22Rv1 (cell line): ENCODE measurements at regions not wholly inside any gene's neighbourhood (a gene's known extent, or its start where the extent isn't known, plus 50 kb on each side); places are given as distances from the start of the nearest gene placed in this dataset.

Source experiments
- H3K27ac ChIP-seq: fragments of 450-650 bp; 2 replicates; pipeline ENCODE4 v1.5.1; 2017
- ZFX ChIP-seq: fragments of 450-650 bp; IDR thresholded peaks from 2 replicates; pipeline ENCODE4 v1.6.1; 2017; ENCODE audit warnings: antibody characterized with exemption, borderline replicate concordance
- TF ChIP-seq, protein P1 (sequence below): fragments of 450-650 bp; IDR thresholded peaks from 2 replicates; pipeline ENCODE4 v1.5.1; 2017; ENCODE audit warnings: mild to moderate bottlenecking

DNA sequence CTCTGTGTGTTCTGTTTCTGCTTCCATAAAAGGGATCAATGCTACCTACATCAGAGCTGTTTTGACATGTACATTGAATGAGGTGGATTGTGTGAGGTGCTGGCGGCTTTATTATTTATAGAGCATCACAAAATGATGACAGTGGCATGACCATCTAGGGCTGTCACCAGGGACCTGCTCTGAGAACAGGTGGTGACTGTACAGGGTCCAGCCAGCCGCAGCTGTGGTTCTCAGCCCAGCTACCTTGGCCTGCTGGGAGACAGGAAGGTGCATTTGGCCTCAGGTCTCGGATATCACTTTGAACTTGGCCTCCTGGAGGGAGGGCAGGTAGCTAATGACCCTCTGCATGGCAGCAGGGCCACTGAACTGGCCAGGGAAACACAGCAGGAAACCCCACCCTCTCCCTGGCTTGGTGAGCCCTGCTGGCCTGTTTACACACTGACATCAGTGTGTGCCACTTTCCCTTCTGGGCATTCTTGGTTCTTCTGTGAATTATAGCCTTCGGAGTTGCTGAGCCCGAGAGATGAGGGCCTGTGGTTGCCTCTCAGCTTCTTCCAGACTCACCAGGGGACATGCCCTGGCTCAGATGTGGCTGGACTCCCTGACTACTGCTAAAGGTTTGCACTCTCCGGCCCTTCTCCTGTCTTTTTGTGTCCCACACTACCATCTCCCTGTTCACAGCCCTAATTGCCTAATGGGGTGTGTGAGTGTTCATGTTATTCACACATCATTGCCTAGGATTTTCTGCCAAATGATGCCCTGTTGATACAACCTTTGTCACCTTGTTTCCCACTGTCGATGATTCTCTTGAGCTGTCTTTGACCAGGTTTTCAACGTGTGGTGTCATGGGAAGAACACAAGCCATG lies 109.2 kb upstream of the RAB12 start:
- TF ChIP-seq, protein P1, sequence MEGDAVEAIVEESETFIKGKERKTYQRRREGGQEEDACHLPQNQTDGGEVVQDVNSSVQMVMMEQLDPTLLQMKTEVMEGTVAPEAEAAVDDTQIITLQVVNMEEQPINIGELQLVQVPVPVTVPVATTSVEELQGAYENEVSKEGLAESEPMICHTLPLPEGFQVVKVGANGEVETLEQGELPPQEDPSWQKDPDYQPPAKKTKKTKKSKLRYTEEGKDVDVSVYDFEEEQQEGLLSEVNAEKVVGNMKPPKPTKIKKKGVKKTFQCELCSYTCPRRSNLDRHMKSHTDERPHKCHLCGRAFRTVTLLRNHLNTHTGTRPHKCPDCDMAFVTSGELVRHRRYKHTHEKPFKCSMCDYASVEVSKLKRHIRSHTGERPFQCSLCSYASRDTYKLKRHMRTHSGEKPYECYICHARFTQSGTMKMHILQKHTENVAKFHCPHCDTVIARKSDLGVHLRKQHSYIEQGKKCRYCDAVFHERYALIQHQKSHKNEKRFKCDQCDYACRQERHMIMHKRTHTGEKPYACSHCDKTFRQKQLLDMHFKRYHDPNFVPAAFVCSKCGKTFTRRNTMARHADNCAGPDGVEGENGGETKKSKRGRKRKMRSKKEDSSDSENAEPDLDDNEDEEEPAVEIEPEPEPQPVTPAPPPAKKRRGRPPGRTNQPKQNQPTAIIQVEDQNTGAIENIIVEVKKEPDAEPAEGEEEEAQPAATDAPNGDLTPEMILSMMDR = no peak
- no peak for TF ChIP-seq ZFX
- no peak overlapping the region for H3K27ac ChIP-seq

DNA sequence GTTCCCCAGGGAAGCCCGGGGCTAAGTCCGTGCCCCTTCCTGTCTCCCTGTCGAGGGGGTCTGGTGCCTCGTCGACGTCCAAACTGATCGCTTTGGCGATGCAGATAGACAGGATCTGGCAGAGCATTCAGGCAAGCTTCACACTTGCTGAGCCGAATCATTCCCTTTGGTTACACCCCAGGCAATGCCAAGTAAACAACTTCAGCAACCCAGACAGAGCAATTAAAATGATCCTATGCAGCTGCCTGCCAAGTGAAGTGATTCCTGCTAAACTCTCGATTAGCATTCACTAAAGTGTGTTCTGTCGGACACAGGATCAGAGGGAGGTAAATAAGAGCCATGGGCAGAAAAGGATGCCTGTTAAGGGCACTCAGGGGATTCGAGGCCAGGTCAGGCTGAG lies 108.2 kb upstream of the RAB12 start:
- TF ChIP-seq, protein P1 = no peak
- TF ChIP-seq ZFX = no peak
- no peak overlapping the region for H3K27ac ChIP-seq

DNA sequence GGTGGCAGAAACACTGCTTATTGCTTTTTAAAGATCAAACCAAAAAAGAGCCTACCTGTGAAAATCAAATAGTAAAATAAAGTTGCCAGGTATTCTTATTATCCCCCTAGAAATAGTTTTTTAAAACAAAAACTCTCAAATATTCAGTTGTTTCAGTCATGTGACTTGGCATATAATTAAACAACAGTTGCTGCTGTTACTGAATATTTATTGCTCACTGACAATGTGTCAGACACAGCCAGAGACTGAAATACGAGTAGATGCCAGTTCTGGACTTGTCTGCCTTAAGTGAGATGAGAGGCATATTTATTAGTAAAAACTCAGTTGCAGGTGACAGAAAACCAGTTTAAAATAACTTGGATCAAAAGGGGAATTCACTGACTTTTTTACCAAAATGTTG lies 106.0 kb upstream of the RAB12 start:
- H3K27ac ChIP-seq = no peak overlapping the region
- TF ChIP-seq ZFX = no peak
- TF ChIP-seq, protein P1 = no peak

DNA sequence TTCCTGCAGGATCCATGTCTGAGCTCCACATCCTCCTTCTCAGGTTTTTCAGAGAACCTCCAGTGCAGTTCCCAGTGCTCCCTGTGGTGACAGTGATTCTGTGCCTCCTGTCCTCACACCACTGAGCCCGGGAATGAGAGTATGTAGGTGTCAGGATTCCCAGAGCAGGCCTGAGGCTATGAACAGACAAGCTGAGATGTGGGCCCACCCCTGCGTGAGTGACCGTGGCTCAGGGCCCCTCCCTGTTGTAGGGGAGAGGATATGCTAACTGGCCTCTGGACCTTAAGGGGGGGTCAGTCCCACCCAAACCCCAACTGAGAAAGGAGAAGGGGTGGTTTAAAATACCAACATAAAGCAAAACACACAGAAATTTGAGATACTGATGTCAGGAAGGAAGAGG lies 104.8 kb upstream of the RAB12 start:
- no peak overlapping the region for H3K27ac ChIP-seq
- no peak for TF ChIP-seq ZFX
- TF ChIP-seq, protein P1 = no peak

DNA sequence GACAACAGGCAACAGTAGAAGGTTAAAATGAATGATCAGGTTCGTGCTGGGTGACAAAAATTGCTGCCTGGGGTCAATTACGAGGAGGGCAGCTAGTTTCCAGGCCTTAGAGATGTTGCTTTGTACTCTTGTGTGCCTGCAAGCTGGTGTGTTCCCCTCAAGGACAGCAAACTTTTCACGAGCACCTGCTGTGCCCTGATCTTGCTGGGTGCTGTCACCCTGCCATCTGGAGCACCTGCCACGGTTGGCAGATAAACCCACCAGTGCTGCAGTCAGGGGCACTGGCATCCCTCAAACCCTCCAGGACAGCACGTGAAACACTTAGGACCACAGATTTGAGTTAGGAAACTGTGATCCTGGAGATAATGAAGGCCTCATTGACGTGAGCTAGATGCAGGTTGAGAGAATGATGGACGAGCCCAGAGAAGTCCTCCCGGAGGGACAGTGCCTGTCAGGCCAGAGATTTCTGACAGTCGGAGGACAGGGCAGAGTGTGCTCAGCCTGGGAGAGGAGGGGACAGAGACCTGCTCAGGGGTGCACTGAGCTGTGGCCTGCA lies 104.3 kb upstream of the RAB12 start:
- TF ChIP-seq, protein P1 = no peak
- no peak for TF ChIP-seq ZFX
- no peak overlapping the region for H3K27ac ChIP-seq

DNA sequence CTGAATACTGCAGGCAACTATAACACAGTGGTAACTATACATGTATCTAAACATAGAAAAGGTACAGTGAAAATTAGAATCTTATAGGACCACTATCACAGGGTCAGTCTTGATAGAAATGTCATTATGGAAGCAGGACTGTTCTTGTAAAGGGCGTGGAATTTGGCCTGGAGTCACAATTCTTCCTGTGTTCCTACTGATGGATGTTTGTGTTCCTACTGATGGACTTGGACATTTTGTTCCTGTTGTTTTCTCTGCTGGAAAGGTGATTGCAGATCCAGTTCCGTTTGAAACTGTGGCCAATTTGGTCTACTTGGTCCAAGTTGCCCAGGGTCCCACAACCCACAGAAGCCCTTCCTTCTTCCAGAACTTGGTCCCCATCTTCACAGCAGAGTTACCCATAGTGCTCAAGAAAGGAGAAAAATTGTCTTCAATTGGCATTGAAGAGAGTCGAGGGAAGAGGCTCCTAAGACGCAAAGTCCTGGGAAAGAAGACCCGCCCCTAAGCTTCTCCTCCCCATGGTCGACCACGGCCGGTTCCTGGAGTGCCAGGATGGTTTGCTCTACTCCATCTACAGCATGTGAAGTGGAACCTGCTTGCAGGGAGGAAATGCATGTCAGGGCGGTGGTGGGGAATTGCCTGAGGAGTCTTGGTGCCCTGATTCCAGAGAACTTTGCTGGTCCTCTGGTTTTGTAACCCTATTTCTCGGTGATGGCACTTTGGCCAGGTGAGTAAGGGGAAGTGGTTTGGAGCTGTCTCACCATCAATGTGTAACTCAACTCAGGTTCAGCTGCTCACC lies 102.8 kb upstream of the RAB12 start:
- TF ChIP-seq, protein P1 = no peak
- no peak for TF ChIP-seq ZFX
- no peak overlapping the region for H3K27ac ChIP-seq
